Endothelial cell (in vitro differentiated cells): ENCODE measurements at regions not wholly inside any gene's neighbourhood (a gene's known extent, or its start where the extent isn't known, plus 50 kb on each side); places are given as distances from the start of the nearest gene placed in this dataset.

Experiments used
- DNase-seq: peaks from one replicate; pipeline ENCODE4 v3.0.0; 2021; ENCODE audit warnings: low spot score
- H3K27ac Mint-ChIP-seq: one replicate; pipeline ENCODE4 v1.8.0; 2021; ENCODE audit warnings: mixed read lengths, inconsistent platforms; ENCODE audit not compliant: unreplicated experiment
- H3K27me3 Mint-ChIP-seq: one replicate; pipeline ENCODE4 v1.8.0; 2021; ENCODE audit warnings: mild to moderate bottlenecking, moderate library complexity, mixed read lengths, inconsistent platforms; ENCODE audit not compliant: unreplicated experiment
- H3K36me3 Mint-ChIP-seq: one replicate; pipeline ENCODE4 v1.8.0; 2021; ENCODE audit warnings: mild to moderate bottlenecking, low read depth, mixed read lengths, inconsistent platforms; ENCODE audit not compliant: unreplicated experiment
- H3K4me1 Mint-ChIP-seq: one replicate; pipeline ENCODE4 v1.8.0; 2021; ENCODE audit warnings: mild to moderate bottlenecking, mixed read lengths, inconsistent platforms; ENCODE audit not compliant: unreplicated experiment
- H3K4me3 Mint-ChIP-seq: one replicate; pipeline ENCODE4 v1.8.0; 2021; ENCODE audit warnings: mild to moderate bottlenecking, mixed read lengths, inconsistent platforms; ENCODE audit not compliant: unreplicated experiment
- H3K9me3 Mint-ChIP-seq: one replicate; pipeline ENCODE4 v1.8.0; 2021; ENCODE audit warnings: mixed read lengths, inconsistent platforms; ENCODE audit not compliant: unreplicated experiment
- CTCF ChIP-seq: fragments of 200-600 bp; sonication (generic); IDR thresholded peaks from one replicate; pipeline ENCODE4 v1.5.0; 2021; ENCODE audit warnings: antibody characterized with exemption; ENCODE audit not compliant: unreplicated experiment

- Mint-ChIP-seq H3K27me3 (peaks cover 17% of the 10 kb centered on the region), H3K4me1 (no peaks in the 10 kb centered on the region), H3K36me3 (peaks cover 5% of the 10 kb centered on the region), H3K4me3 (no peak overlapping the region), H3K27ac (no peak overlapping the region), H3K9me3 (no peaks in the 10 kb centered on the region)
- TF ChIP-seq CTCF = no peak
- DNase-seq = no peak
These were observed 58.4 kb upstream of the EN2 start for GRCh38 chr7:155399577-155399976.

- Mint-ChIP-seq H3K36me3 (peaks cover 5% of the 10 kb centered on the region), H3K4me3 (no peak overlapping the region), H3K27me3 (peaks cover 19% of the 10 kb centered on the region), H3K4me1 (no peaks in the 10 kb centered on the region), H3K9me3 (no peaks in the 10 kb centered on the region), H3K27ac (no peak overlapping the region)
- no peak for TF ChIP-seq CTCF
- no peak for DNase-seq
These were observed 56.7 kb upstream of the EN2 start for GRCh38 chr7:155401231-155401630.

GRCh38 chr7:155401884-155402283 is 56.0 kb upstream of the EN2 start:
- H3K27me3 Mint-ChIP-seq = peaks cover 19% of the 10 kb centered on the region
- DNase-seq = no peak

GRCh38 chr7:155402941-155403340 is 55.0 kb upstream of the EN2 start:
- Mint-ChIP-seq H3K4me3 (no peak overlapping the region), H3K27me3 (peaks cover 14% of the 10 kb centered on the region)
- no peak for TF ChIP-seq CTCF

More at GRCh38 chr7:155401884-155402283, 56.0 kb upstream of the EN2 start:
- no peak overlapping the region for H3K27ac Mint-ChIP-seq
- no peak for TF ChIP-seq CTCF
- H3K9me3 Mint-ChIP-seq = no peaks in the 10 kb centered on the region
- H3K4me1 Mint-ChIP-seq = no peaks in the 10 kb centered on the region
- H3K36me3 Mint-ChIP-seq = peaks cover 5% of the 10 kb centered on the region
- H3K4me3 Mint-ChIP-seq = no peak overlapping the region

GRCh38 chr7:155404976-155405375 is 53.0 kb upstream of the EN2 start:
- no peaks in the 10 kb centered on the region for H3K9me3 Mint-ChIP-seq
- H3K36me3 Mint-ChIP-seq = no peaks in the 10 kb centered on the region
- no peak for DNase-seq
- TF ChIP-seq CTCF = no peak
- H3K4me3 Mint-ChIP-seq = no peak overlapping the region
- H3K27ac Mint-ChIP-seq = no peak overlapping the region
- peaks cover 12% of the 10 kb centered on the region for H3K27me3 Mint-ChIP-seq
- H3K4me1 Mint-ChIP-seq = no peaks in the 10 kb centered on the region

More at GRCh38 chr7:155402941-155403340, 55.0 kb upstream of the EN2 start:
- Mint-ChIP-seq H3K9me3 (no peaks in the 10 kb centered on the region), H3K36me3 (no peaks in the 10 kb centered on the region), H3K27ac (no peak overlapping the region), H3K4me1 (no peaks in the 10 kb centered on the region)
- no peak for DNase-seq
